HCT116 (cell line): ENCODE measurements at regions not wholly inside any gene's neighbourhood (a gene's known extent, or its start where the extent isn't known, plus 50 kb on each side); places are given as distances from the start of the nearest gene placed in this dataset.

Source experiments
- ATAC-seq: fragments of 200-7000 bp; cut with Tn5 transposase; 2 replicates; pipeline ENCODE4 v1.9.1; 2020; ENCODE audit warnings: mild to moderate bottlenecking, moderate library complexity
- BruUV-seq: library from RNA; stranded (reverse); fragments of 400-500 nt; replicated peaks from 2 replicates; lab custom pipeline; 2021; lab: Mats Ljungman, UMichigan
- CTCF ChIA-PET: fragments of 300-600 bp; sonication (Branson Sonifier 250); formaldehyde crosslinking; loops from one replicate; lab custom pipeline; 2021; ENCODE audit warnings: antibody characterized with exemption; lab: Charles Lee
- POLR2A ChIA-PET: fragments of 300-600, 350-600 bp; sonication (Branson Sonifier 250); formaldehyde crosslinking; loops from one replicate; lab custom pipeline; 2021; ENCODE audit warnings: antibody characterized with exemption; lab: Charles Lee
- RAD21 ChIA-PET, 2 experiments: fragments of 300-600 bp; sonication (Branson Sonifier 250); formaldehyde crosslinking; loops; one replicate each; lab custom pipeline; 2023; ENCODE audit warnings: low total read pairs in 2 of 2; ENCODE audit not compliant: uncharacterized antibody in 2 of 2, unreplicated experiment in 2 of 2, low non-redundant PET in 1 of 2; lab: Charles Lee
- DNase-seq: peaks from one replicate; pipeline ENCODE4 v3.0.0-alpha.2; 2010; ENCODE audit warnings: low read depth, low spot score
- H2AFZ ChIP-seq: fragments of 200-600 bp; shearing (Covaris generic), sonication (generic); 2 replicates; pipeline ENCODE4 v1.6.1; 2017; ENCODE audit warnings: low read depth, mixed run types, mixed read lengths, antibody characterized with exemption, low read length; ENCODE audit not compliant: poor library complexity, severe bottlenecking
- H3K27ac ChIP-seq: 2 replicates; pipeline ENCODE4 v1.5.1; 2012; ENCODE audit warnings: low read depth, low read length
- H3K27me3 ChIP-seq: fragments of 200-600 bp; sonication (generic); 2 replicates; pipeline ENCODE4 v1.6.1; 2016; ENCODE audit warnings: mixed run types, low read length, mixed read lengths; ENCODE audit not compliant: insufficient read depth
- H3K36me3 ChIP-seq, 2 experiments: fragments of 200-500 bp in 1 of 2; fragments of 200-600 bp in 1 of 2; sonication (Bioruptor generic) in 1 of 2; sonication (generic) in 1 of 2; 2 replicates each; pipeline versions ENCODE4 v1.5.1 to v1.6.1; 2014 to 2016; ENCODE audit warnings: low read length in 2 of 2, inconsistent platforms in 1 of 2, mixed read lengths in 1 of 2, mixed run types in 1 of 2; ENCODE audit not compliant: insufficient read depth in 2 of 2, control insufficient read depth in 1 of 2
- H3K4me1 ChIP-seq, 2 experiments: fragments of 200-600 bp in 1 of 2; sonication (generic) in 1 of 2; 2 replicates each; pipeline versions ENCODE4 v1.5.1 to v1.6.1; 2012 to 2017; ENCODE audit warnings: low read length in 2 of 2, inconsistent platforms in 1 of 2, mild to moderate bottlenecking in 1 of 2, mixed read lengths in 1 of 2, mixed run types in 1 of 2, moderate library complexity in 1 of 2; ENCODE audit not compliant: insufficient read depth in 2 of 2, control insufficient read depth in 1 of 2
- H3K4me2 ChIP-seq: fragments of 200-600 bp; sonication (generic); 2 replicates; pipeline ENCODE4 v1.6.1; 2017; ENCODE audit warnings: mixed run types, low read length, mixed read lengths
- H3K4me3 ChIP-seq, 2 experiments: fragments of 200-600 bp in 1 of 2; sonication (generic) in 1 of 2; replicated peaks in 1 of 2; 2 replicates each; pipeline ENCODE4 v1.5.1; 2011 to 2016; ENCODE audit warnings: low read length in 2 of 2, control low read depth in 1 of 2, low read depth in 1 of 2, mild to moderate bottlenecking in 1 of 2, mixed read lengths in 1 of 2, mixed run types in 1 of 2
- H3K79me2 ChIP-seq: fragments of 200-600 bp; sonication (generic); 2 replicates; pipeline ENCODE4 v1.6.1; 2017; ENCODE audit warnings: mild to moderate bottlenecking, mixed run types, low read length, moderate library complexity, mixed read lengths; ENCODE audit not compliant: insufficient read depth
- H3K9ac ChIP-seq: fragments of 200-600 bp; sonication (generic); 2 replicates; pipeline ENCODE4 v1.6.1; 2016; ENCODE audit warnings: low read length, mixed read lengths
- H3K9me2 ChIP-seq: fragments of 200-600 bp; sonication (generic), shearing (Covaris generic); 2 replicates; pipeline ENCODE4 v1.6.1; 2017; ENCODE audit warnings: mixed run types, mild to moderate bottlenecking, moderate library complexity; ENCODE audit not compliant: insufficient read depth
- H3K9me3 ChIP-seq, 2 experiments: fragments of 200-500 bp in 1 of 2; fragments of 200-600 bp in 1 of 2; sonication (Bioruptor generic) in 1 of 2; sonication (generic) in 1 of 2; 2 replicates each; pipeline ENCODE4 v1.6.1; 2014 to 2017; ENCODE audit warnings: low read length in 2 of 2, mixed read lengths in 2 of 2, inconsistent platforms in 1 of 2, low read depth in 1 of 2, mild to moderate bottlenecking in 1 of 2, mixed run types in 1 of 2, moderate library complexity in 1 of 2; ENCODE audit not compliant: control insufficient read depth in 1 of 2, insufficient read depth in 1 of 2
- H4K20me1 ChIP-seq: fragments of 200-600 bp; sonication (generic), shearing (Covaris generic); 2 replicates; pipeline ENCODE4 v1.6.1; 2017; ENCODE audit warnings: mixed run types, mild to moderate bottlenecking, moderate library complexity; ENCODE audit not compliant: insufficient read depth
- CBX3 ChIP-seq: IDR thresholded peaks from 2 replicates; pipeline ENCODE4 v1.6.1; 2012; ENCODE audit warnings: low read depth
- EGR1 ChIP-seq: IDR thresholded peaks from 2 replicates; pipeline ENCODE4 v1.6.1; 2012; ENCODE audit warnings: low read depth
- ELF1 ChIP-seq: IDR thresholded peaks from 2 replicates; pipeline ENCODE4 v1.6.1; 2012; ENCODE audit warnings: low read depth, borderline replicate concordance
- EZH2 ChIP-seq: fragments of 200-600 bp; sonication (generic); IDR thresholded peaks from 2 replicates; pipeline ENCODE4 v1.6.1; 2017; ENCODE audit warnings: antibody characterized with exemption, mixed run types
- EZH2phosphoT487 ChIP-seq: fragments of 200-600 bp; IDR thresholded peaks from 2 replicates; pipeline ENCODE4 v1.6.1; 2018; ENCODE audit warnings: antibody characterized with exemption, borderline replicate concordance
- POLR2AphosphoS5 ChIP-seq: IDR thresholded peaks from 2 replicates; pipeline ENCODE4 v1.6.1; 2011; ENCODE audit warnings: mild to moderate bottlenecking, low read depth, low read length, moderate library complexity
- RAD21 ChIP-seq: IDR thresholded peaks from 2 replicates; pipeline ENCODE4 v1.6.1; 2012; ENCODE audit warnings: low read depth, mild to moderate bottlenecking
- SP1 ChIP-seq: IDR thresholded peaks from 2 replicates; pipeline ENCODE4 v1.6.1; 2012; ENCODE audit warnings: low read depth
- SRF ChIP-seq: IDR thresholded peaks from 2 replicates; pipeline ENCODE4 v1.6.1; 2012; ENCODE audit warnings: low read depth
- TCF7L2 ChIP-seq: IDR thresholded peaks from 2 replicates; pipeline ENCODE4 v1.7.0; 2011; ENCODE audit warnings: borderline replicate concordance, inconsistent platforms; ENCODE audit not compliant: insufficient read depth, insufficient read length; ENCODE audit errors: extremely low read depth
- YY1 ChIP-seq: IDR thresholded peaks from 2 replicates; pipeline ENCODE4 v1.6.1; 2011; ENCODE audit warnings: low read length, low read depth, moderate library complexity, mild to moderate bottlenecking; ENCODE audit not compliant: insufficient replicate concordance; ENCODE audit errors: extremely low read depth
- ZBTB33 ChIP-seq: IDR thresholded peaks from 2 replicates; pipeline ENCODE4 v1.6.1; 2011; ENCODE audit warnings: mild to moderate bottlenecking, low read length, moderate library complexity; ENCODE audit not compliant: insufficient replicate concordance; ENCODE audit errors: extremely low read depth
- ZFX ChIP-seq: fragments of 450-650 bp; IDR thresholded peaks from 2 replicates; pipeline ENCODE4 v1.6.1; 2017
- ZNF274 ChIP-seq: fragments of 200-500 bp; sonication (Bioruptor generic); IDR thresholded peaks from 2 replicates; pipeline ENCODE4 v1.6.1; 2014; ENCODE audit warnings: mild to moderate bottlenecking, low read depth, low read length, inconsistent platforms
- intact Hi-C: fragments of 100-400 bp; cut with micrococcal nuclease; formaldehyde crosslinking; loops from 2 replicates; pipeline ENCODE4 v1.10.0; 2022
- TF ChIP-seq, protein P1 (sequence below): IDR thresholded peaks from 2 replicates; pipeline ENCODE4 v1.6.1; 2012

- no peak overlapping the region for H3K9ac ChIP-seq
- no peaks in the 10 kb centered on the region for H3K9me2 ChIP-seq
- ChIA-PET POLR2A (no interaction called here), CTCF (no interaction called here), RAD21 (no interaction called here)
- H3K4me2 ChIP-seq, result no peak overlapping the region
- ATAC-seq (no peak), DNase-seq (no peak)
- BruUV-seq, result no TSS peak
- no peaks in the 10 kb centered on the region for H3K36me3 ChIP-seq
- H3K4me1 ChIP-seq, result no peaks in the 10 kb centered on the region
- H3K27me3 ChIP-seq, result no peaks in the 10 kb centered on the region
- H3K9me3 ChIP-seq, result no peaks in the 10 kb centered on the region
- no peaks in the 10 kb centered on the region for H3K79me2 ChIP-seq
- H4K20me1 ChIP-seq, result no peaks in the 10 kb centered on the region
- no peak for TF ChIP-seq SRF
- TF ChIP-seq ZFX, result no peak
- no peak for TF ChIP-seq ELF1
- TF ChIP-seq RAD21, result no peak
- no peak for TF ChIP-seq ZBTB33
- no peak for TF ChIP-seq EZH2
- no peak for TF ChIP-seq EZH2phosphoT487
- TF ChIP-seq CBX3, result no peak
- no peak for TF ChIP-seq POLR2AphosphoS5
- H2AFZ ChIP-seq, result no peak overlapping the region
- no peak overlapping the region for H3K27ac ChIP-seq
- no peak overlapping the region for H3K4me3 ChIP-seq
- intact Hi-C loops, result no loop called here
Observed at GRCh38 chr2:19238440-19239060, 119.9 kb downstream of the OSR1 start.

DNA sequence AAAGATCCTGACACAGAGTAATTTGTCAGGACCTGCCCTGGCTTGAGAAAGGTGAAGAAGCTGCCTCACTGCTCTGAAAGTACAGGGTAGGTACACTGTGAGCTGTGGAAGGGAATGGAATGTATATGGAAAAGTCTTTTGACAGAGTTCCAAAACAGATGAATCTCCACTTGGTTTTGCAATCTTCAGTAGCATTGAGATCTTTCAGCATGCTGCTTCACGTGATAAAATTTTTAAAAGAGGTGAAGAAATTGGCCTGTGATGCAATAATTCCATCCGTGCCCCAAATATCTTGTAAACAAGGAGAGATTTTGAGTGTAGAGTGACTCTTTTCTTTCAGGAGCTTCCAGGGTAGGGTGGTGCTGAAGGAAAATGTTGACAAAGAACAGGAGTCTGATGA is 123.1 kb downstream of the OSR1 start:
- ATAC-seq (no peak), DNase-seq (no peak)
- Histone ChIP-seq H3K27ac (no peak overlapping the region), H2AFZ (no peak overlapping the region), H3K9me2 (no peaks in the 10 kb centered on the region), H4K20me1 (no peaks in the 10 kb centered on the region), H3K36me3 (no peaks in the 10 kb centered on the region), H3K4me3 (no peak overlapping the region), H3K27me3 (no peaks in the 10 kb centered on the region), H3K4me2 (no peak overlapping the region), H3K4me1 (no peaks in the 10 kb centered on the region), H3K9me3 (no peaks in the 10 kb centered on the region), H3K79me2 (no peaks in the 10 kb centered on the region), H3K9ac (no peak overlapping the region)
- intact Hi-C loops, result no loop called here
- RAD21 ChIA-PET, result no interaction called here
- TF ChIP-seq, protein P1, sequence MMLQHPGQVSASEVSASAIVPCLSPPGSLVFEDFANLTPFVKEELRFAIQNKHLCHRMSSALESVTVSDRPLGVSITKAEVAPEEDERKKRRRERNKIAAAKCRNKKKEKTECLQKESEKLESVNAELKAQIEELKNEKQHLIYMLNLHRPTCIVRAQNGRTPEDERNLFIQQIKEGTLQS, result no peak
- TF ChIP-seq SP1, result no peak
- no peak for TF ChIP-seq ZNF274
- TF ChIP-seq EGR1, result no peak
- no peak for TF ChIP-seq ZBTB33
- TF ChIP-seq CBX3, result no peak
- no peak for TF ChIP-seq YY1
- no peak for TF ChIP-seq TCF7L2
- TF ChIP-seq ELF1, result no peak
- TF ChIP-seq EZH2, result no peak
- POLR2A ChIA-PET, result no interaction called here
- BruUV-seq, result no TSS peak
- CTCF ChIA-PET, result no interaction called here
